PFSK-1 (cell line): ENCODE measurements at regions not wholly inside any gene's neighbourhood (a gene's known extent, or its start where the extent isn't known, plus 50 kb on each side); places are given as distances from the start of the nearest gene placed in this dataset.

ENCODE experiments used
- POLR2AphosphoS5 ChIP-seq: IDR thresholded peaks from 2 replicates; pipeline ENCODE4 v1.6.1; 2012; ENCODE audit warnings: low read depth, mild to moderate bottlenecking, control low read depth, low read length, moderate library complexity
- REST ChIP-seq, 2 experiments: IDR thresholded peaks; 2 replicates each; pipeline versions ENCODE4 v1.6.1 to v1.8.0; 2011 to 2012; ENCODE audit warnings: low read depth in 2 of 2, low read length in 2 of 2, control low read depth in 1 of 2, inconsistent platforms in 1 of 2, mild to moderate bottlenecking in 1 of 2, moderate library complexity in 1 of 2; ENCODE audit not compliant: insufficient read depth in 1 of 2
- TAF1 ChIP-seq: IDR thresholded peaks from 2 replicates; pipeline ENCODE4 v1.6.1; 2012; ENCODE audit warnings: low read length, control low read depth, borderline replicate concordance; ENCODE audit not compliant: insufficient read depth

GRCh38 chr12:65656891-65657351, 167.4 kb upstream of the HMGA2 start:
- TF ChIP-seq POLR2AphosphoS5 (no peak), REST (IDR thresholded peaks at IDR 0.05; ENCODE audit: insufficient read depth in 1 of 2, low read depth in 2 of 2, low read length in 2 of 2) (no peak), TAF1 (no peak)
